ENCODE measurements at regions not wholly inside any gene's neighbourhood (a gene's known extent, or its start where the extent isn't known, plus 50 kb on each side); places are given as distances from the start of the nearest gene placed in this dataset.
"Not testable (repeated sequence)": the region's sequence is repeated elsewhere in the genome, so short reads cannot be mapped to it uniquely, and the experiment has no call there.

DNA sequence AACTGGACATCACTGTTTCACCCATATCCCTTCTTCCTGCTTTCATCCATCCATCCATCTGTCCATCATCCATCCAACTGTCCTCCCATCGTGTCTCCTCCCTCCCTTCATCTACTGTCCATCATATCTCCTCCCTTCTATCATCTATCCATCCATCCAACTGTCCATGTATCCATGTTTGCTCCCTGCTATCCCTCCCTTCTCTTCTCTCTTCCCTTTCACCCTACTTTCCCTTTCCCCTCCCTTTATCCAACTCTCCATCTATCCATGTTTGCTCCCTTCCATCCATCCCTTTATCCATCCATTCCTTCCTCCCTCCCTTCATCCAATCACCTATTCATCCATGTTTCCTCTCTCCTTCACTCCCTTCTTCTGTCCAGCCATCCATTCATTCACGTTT lies 92.6 kb upstream of the CTBP2 start (continued):
- TF ChIP-seq, protein P1, sequence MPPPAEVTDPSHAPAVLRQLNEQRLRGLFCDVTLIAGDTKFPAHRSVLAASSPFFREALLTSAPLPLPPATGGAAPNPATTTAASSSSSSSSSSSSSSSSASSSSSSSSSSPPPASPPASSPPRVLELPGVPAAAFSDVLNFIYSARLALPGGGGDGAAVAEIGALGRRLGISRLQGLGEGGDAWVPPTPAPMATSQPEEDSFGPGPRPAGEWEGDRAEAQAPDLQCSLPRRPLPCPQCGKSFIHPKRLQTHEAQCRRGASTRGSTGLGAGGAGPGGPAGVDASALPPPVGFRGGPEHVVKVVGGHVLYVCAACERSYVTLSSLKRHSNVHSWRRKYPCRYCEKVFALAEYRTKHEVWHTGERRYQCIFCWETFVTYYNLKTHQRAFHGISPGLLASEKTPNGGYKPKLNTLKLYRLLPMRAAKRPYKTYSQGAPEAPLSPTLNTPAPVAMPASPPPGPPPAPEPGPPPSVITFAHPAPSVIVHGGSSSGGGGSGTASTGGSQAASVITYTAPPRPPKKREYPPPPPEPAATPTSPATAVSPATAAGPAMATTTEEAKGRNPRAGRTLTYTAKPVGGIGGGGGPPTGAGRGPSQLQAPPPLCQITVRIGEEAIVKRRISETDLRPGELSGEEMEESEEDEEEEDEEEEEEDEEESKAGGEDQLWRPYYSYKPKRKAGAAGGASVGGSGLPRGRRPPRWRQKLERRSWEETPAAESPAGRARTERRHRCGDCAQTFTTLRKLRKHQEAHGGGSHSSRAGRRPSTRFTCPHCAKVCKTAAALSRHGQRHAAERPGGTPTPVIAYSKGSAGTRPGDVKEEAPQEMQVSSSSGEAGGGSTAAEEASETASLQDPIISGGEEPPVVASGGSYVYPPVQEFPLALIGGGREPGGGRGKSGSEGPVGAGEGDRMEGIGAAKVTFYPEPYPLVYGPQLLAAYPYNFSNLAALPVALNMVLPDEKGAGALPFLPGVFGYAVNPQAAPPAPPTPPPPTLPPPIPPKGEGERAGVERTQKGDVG (CRISPR knock-in tag; IDR thresholded peaks at IDR 0.05), result no peak
- TF ChIP-seq NFYB (IDR thresholded peaks at IDR 0.05; ENCODE audit: insufficient read depth, low read depth, low read length) (no peak), RBBP5 (conservative IDR thresholded peaks at IDR 0.05) (no peak), TAF1 (IDR thresholded peaks at IDR 0.05; ENCODE audit: borderline replicate concordance, low read depth, low read length) (no peak), YY1 (IDR thresholded peaks at IDR 0.05; ENCODE audit: low read depth, low read length) (no peak), ZNF207 (IDR thresholded peaks at IDR 0.05; ENCODE audit: borderline replicate concordance) (no peak)
- TF ChIP-seq, protein P2, sequence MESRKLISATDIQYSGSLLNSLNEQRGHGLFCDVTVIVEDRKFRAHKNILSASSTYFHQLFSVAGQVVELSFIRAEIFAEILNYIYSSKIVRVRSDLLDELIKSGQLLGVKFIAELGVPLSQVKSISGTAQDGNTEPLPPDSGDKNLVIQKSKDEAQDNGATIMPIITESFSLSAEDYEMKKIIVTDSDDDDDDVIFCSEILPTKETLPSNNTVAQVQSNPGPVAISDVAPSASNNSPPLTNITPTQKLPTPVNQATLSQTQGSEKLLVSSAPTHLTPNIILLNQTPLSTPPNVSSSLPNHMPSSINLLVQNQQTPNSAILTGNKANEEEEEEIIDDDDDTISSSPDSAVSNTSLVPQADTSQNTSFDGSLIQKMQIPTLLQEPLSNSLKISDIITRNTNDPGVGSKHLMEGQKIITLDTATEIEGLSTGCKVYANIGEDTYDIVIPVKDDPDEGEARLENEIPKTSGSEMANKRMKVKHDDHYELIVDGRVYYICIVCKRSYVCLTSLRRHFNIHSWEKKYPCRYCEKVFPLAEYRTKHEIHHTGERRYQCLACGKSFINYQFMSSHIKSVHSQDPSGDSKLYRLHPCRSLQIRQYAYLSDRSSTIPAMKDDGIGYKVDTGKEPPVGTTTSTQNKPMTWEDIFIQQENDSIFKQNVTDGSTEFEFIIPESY (IDR thresholded peaks at IDR 0.05), result no peak

DNA sequence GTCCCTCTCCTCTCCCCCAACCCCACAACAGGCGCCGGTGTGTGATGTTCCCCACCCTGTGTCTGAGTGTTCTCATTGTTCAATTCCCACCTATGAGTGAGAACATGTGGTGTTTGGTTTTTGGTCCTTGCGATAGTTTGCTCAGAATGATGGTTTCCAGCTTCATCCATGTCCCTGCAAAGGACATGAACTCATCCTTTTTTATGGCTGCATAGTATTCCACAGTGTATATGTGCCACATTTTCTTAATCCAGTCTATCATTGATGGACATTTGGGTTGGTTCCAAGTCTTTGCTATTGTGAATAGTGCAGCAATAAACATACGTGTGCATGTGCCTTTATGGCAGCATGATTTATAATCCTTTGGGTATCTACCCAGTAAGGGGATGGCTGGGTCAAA lies 90.5 kb upstream of the CTBP2 start:
- H3K9ac ChIP-seq (ENCODE audit: control insufficient read depth, insufficient read depth, low read length); BruUV-seq (replicated peaks); intact Hi-C loops (cut with micrococcal nuclease; ENCODE audit: unreplicated experiment); H3K27me3 ChIP-seq (replicated peaks in 1 of 2; ENCODE audit: control insufficient read depth in 2 of 2, insufficient read depth in 2 of 2, low read length in 1 of 2); FAIRE-seq; H3K36me3 ChIP-seq (ENCODE audit: control insufficient read depth in 2 of 2, insufficient read depth in 2 of 2, low read length in 1 of 2); POLR2A ChIA-PET; SMC1A ChIA-PET (ENCODE audit: uncharacterized antibody, unreplicated experiment); H3K4me2 ChIP-seq (ENCODE audit: control insufficient read depth, insufficient read depth); ATAC-seq; H3K79me2 ChIP-seq (ENCODE audit: control insufficient read depth, insufficient read depth, low read length); in situ Hi-C loops (cut with MboI); H3K27ac ChIP-seq (ENCODE audit: control insufficient read depth, insufficient read depth); H3K4me1 ChIP-seq (ENCODE audit: control insufficient read depth, insufficient read depth, low read length); CTCF ChIA-PET; H2AFZ ChIP-seq (ENCODE audit: control insufficient read depth, low read depth, low read length); DNase-seq (ENCODE audit: low read depth, low spot score); H3K4me3 ChIP-seq; RAD21 ChIA-PET (ENCODE audit: unreplicated experiment); H3K9me3 ChIP-seq (replicated peaks; ENCODE audit: control insufficient read depth, insufficient read depth, low read length); H4K20me1 ChIP-seq (ENCODE audit: control insufficient read depth, insufficient read depth): not testable (repeated sequence)
- 34% methylated on average over 4 of the region's 4 CpGs for WGBS (ENCODE audit: insufficient coverage, insufficient replicate concordance, low lambda C conversion rate, missing lambda C conversion rate)
